ENCODE measurements at regions not wholly inside any gene's neighbourhood (a gene's known extent, or its start where the extent isn't known, plus 50 kb on each side); places are given as distances from the start of the nearest gene placed in this dataset.

- DNase-seq (ENCODE audit: low spot score): no peak
These were observed 350.4 kb upstream of the B3GAT1 start for GRCh38 chr11:134762248-134763029.

- no peak for DNase-seq (ENCODE audit: low spot score)
These were observed 349.8 kb upstream of the B3GAT1 start for GRCh38 chr11:134761926-134762247.

GRCh38 chr11:134761386-134761785 is 349.3 kb upstream of the B3GAT1 start:
- no peak for DNase-seq (ENCODE audit: low spot score)

GRCh38 chr11:134760957-134761356 is 348.9 kb upstream of the B3GAT1 start:
- DNase-seq (ENCODE audit: low spot score): no peak

GRCh38 chr11:134760299-134760698 is 348.3 kb upstream of the B3GAT1 start:
- no peak for DNase-seq (ENCODE audit: low spot score)

- DNase-seq (ENCODE audit: low spot score): no peak
These were observed 347.8 kb upstream of the B3GAT1 start for GRCh38 chr11:134759855-134760254.

- no peak for DNase-seq (ENCODE audit: low spot score)
These were observed 347.2 kb upstream of the B3GAT1 start for GRCh38 chr11:134759274-134759673.

- DNase-seq (ENCODE audit: low spot score): no peak
These were observed 346.4 kb upstream of the B3GAT1 start for GRCh38 chr11:134758342-134758931.

DNA sequence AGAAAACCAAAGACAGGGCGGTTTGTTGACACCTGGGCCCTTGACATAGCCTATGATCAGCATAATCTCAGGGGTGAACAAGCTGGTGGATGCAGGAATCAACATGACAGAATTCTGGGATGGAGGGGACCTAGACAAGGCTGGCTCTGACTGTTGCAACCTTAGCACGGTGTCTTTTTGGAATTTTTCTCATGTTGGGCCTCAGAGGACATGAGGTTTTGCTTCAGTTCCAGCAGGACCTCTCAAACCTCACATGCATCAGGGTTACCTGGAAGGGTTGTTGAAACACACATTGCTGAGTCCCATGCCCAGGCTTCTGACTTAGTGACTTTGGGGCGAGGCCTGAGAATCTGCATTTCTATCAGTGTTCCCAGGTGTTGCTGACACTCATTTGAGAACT is 345.6 kb upstream of the B3GAT1 start:
- no peak for DNase-seq (ENCODE audit: low spot score)

DNA sequence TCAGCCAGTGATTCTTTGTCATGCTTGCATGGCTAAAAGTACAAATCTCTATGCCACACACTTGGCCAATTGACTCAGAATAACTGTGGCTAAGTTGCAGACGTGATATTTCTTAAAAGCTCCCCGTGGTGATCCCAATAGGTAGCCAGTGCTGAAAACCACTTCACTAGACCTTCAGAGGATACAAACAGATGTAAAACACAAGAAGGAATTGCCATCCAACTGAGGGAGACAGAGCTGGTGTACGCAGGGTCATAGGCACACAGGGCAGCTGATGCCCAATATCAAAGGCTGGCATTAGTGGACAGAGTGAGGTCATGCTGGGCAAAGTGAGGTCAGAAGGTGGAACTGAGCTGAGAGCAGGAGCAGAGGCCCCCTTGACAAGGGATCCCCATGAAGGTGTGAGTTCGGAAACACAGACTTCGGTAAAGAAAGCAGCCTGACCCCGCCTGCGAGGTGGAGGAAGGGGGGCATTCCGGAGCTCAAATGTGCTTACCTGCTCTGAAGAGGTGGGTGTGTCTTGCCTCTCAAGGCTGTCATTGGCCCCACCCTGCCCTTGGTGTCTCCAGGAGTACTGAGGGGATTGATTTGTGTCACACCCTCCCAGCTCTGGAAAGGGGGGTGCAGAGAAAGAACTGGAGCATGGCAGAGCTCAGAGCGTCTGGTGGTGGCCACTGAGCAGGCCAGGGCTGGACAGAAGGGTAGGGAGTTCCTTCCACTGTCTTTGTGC is 344.9 kb upstream of the B3GAT1 start:
- no peak for DNase-seq (ENCODE audit: low spot score)

DNA sequence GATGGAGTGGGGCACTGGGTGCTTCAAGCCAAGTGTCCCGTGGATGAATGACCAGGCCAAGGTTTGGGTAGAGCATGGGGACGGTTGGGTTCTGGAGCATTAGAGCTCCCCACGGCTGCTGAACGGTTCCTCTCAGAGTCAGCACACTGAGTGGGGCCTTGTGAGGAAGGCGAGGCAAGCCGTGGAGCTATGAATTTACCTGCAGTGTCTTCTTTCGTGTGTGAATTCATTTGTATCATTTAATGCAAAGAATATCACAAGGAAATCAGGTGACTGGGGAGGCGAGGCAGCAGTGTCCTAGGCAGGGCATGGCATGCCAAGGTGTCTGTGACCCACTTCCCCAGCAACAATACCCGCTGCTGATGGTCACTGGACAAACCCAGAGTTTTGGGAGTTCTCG is 343.5 kb upstream of the B3GAT1 start:
- no peak for DNase-seq (ENCODE audit: low spot score)

DNA sequence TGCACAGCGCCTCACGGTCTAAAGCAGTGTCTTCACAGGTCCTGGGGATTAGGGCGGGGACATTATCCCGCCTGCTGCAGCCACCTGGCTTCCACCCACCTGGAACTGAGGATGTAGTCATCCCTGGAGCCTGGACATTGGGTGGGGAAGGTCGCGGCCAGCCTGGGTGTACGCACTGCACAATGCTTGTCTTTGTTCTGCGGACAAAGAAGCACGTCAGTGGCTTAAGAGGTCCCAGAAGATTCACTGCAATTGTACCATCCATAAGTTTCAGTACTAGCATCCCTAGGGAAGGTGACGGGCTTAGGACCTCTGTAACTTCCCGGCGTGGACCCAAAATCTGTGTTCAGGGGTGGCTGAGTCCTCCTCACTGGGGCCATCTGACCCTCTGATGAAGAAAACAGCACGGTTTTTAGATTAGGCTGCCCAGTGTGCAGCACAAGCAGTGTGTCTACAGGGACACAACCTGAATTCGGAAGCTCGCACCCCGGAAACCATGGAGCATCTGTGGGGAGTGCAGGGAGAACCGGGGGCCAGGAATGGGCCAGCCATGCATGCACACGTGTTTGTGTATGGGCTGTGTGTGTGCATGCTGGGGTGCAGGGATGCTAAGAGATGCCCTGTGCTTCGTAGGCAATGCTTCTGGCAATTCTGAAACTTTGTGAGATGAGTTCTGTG is 342.6 kb upstream of the B3GAT1 start:
- DNase-seq (ENCODE audit: low spot score): no peak

DNA sequence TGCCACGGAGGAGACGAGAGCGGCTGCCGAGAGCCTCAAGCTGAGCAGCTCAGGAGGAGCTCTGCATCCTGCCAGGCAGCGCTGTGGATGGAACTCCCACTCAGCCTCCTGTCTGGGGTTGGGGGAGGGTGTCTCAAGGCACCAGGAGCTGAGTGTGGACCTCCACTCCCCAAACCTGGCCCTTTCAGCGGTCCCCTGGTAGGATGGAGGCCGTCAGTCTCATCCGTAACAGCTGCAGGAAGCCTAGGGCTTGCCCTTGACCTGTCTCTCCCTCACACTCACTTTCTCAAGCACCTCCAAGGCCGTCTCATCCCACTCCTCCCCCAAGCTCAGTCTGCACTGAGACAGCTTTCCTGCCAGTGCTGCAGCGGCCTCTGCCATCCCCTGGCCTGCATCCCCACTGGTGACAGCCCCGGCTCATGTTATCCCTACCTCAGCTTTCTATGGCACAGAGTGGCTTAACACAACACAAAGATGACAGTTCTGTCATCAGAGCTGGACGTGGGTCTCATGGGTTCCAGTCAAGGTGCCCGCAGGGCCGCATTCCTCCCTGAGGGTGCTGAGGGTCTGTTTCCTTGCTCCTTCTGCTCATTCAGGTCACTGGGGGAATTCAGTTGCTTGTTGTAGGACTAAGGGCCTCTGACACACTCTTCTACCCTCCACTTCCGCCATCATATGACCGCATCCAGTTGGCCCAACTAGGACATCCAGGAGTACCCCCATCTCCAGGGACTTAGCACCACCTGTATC is 341.9 kb upstream of the B3GAT1 start:
- DNase-seq (ENCODE audit: low spot score): no peak

DNA sequence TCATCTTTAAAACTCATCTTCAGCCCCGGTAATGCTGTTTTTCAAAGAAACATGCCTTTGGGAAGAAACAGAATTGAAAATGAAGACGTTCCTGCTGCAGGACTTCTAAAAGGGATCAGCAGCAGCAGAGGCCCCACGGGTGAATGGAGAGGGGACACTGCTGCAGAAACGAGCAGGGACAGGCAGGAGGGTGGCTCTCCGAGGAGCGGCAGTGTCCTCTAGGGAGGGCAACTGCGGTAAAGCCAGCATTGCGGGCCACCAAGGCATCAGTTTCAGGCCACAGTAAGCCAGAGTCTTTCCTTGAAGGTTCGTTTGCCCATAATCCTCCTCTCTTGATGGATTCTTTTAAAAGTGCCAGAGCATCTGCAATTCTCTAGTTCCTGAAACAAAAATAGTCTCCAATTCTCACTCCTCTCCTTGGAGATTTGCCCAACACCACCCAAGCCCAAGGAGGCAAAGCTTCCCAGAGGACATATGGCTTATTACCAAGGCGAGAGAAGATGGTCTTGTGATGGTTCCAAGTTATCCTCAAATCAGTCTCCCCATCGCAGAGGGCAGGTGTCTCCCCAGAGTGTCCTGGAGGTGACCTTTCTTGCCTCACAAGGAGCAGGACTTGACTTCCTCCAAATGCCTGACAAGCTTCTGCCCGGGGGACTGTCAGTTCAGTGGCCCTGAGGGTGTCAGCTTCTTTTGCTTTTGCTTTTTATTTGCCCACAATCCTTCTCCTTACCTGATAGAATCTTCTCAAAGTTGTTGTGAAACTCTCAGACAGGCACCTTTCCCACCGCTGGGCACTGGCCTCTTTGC is 341.1 kb upstream of the B3GAT1 start:
- DNase-seq (ENCODE audit: low spot score): no peak

- DNase-seq (ENCODE audit: low spot score): no peak
These were observed 340.5 kb upstream of the B3GAT1 start for GRCh38 chr11:134752526-134752925.

DNA sequence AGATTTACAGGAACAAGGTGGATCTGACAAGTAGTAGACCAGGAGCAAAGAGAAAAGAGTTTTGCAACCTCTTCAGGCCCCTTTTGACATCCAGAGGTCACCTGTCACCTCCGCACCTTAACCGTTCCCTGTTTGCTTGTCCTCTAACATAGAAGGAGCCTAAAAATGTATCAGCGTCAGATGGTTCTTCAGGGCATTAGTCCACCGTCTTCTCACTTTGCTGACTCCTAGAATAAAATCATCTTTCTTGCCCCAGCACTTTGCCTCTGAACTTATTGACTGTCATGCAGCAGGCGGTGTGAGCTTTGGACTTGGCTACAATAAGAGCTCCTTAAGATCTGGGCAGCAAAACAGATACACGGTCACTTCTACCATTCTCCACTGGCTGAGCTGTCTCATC is 339.7 kb upstream of the B3GAT1 start:
- no peak for DNase-seq (ENCODE audit: low spot score)

GRCh38 chr11:134751031-134751585 is 339.1 kb upstream of the B3GAT1 start:
- no peak for DNase-seq (ENCODE audit: low spot score)

DNA sequence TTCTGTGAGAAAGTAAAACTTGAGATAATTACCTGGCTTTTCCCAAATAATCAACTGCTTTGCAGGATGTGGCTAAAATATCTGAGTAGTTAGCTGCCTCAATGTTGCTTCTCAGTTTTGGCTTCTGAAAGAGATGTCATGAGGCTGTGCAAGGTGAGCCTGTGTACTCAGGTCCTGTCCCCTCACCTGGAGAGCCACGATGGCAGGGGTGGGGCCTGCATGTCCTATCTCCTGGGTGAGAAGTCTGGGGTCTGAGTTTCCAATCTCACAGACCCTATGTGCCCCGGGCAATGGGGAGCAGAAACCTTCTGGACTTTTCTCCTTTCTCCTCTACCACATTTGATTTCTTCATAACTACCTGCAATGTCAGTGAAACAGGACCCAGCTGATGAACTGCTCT is 338.6 kb upstream of the B3GAT1 start:
- no peak for DNase-seq (ENCODE audit: low spot score)

DNA sequence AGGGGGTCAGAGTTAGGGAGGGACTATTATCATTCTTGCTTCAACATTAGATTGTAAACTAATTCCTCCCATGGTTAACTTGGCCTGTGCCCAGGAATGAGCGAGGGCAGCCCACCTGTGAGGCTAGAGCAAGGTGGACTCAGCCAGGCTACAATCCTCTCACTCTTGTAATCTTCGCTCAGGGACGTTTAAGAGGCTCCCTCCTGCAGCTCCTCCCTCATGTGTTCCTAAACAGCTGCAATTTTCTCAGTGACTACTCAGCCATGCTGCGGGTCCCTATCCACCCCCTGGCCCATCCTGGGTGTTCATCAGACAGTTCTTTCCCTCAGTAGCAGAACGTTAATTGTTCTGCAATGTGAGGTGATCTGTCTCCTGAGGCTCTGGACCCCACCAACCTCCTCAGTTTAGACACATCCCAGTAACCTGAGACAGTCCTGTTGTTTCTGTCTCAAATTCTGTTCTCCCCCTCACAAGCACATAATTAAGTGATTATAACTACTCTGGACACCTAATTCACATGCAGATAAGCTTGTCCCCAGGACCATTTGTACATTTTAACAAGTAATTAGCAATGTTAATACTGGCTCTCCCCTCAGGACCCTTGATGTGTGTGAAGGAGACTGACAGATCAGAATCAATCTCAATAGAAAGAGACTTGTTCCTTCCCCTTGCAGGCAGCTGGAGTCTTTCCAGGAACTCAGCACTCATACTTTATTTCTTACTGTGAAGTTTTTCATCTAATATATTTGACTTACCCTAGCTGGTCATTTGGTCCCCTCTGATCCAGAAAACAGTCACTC is 337.2 kb upstream of the B3GAT1 start:
- no peak for DNase-seq (ENCODE audit: low spot score)

DNA sequence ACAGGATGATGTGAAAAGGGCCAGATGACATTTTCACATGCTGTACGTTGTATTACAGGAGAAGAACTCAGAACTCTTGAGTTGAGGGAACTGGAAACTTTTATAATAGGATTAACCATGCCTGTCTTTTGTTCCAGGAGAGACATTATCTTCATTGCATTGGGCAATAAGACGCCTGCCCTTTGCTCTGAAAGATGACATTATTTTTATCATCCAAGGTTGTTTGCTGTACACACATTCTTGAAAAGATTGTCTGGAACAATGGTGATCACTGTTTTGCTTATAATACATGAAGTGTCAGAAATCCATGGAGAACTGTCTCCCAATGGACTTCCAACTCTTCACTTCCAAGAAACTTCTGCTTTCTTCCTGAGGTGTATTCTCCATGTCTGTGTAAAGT is 334.6 kb upstream of the B3GAT1 start:
- no peak for DNase-seq (ENCODE audit: low spot score)
